Mesothelial cell of epicardium (in vitro differentiated cells): ENCODE measurements at regions not wholly inside any gene's neighbourhood (a gene's known extent, or its start where the extent isn't known, plus 50 kb on each side); places are given as distances from the start of the nearest gene placed in this dataset.

ENCODE experiments used
- DNase-seq, 2 experiments: peaks; one replicate each; pipeline ENCODE4 v3.0.0; 2021; ENCODE audit warnings: low spot score in 2 of 2; ENCODE audit not compliant: unreplicated experiment in 2 of 2
- H3K27ac Mint-ChIP-seq: 2 replicates; pipeline ENCODE4 v1.8.0; 2021; ENCODE audit warnings: mixed read lengths
- H3K27me3 Mint-ChIP-seq: 2 replicates; pipeline ENCODE4 v1.8.0; 2021; ENCODE audit warnings: low read depth, mixed read lengths
- H3K36me3 Mint-ChIP-seq: 2 replicates; pipeline ENCODE4 v1.8.0; 2021; ENCODE audit warnings: mixed read lengths
- H3K4me1 Mint-ChIP-seq: 2 replicates; pipeline ENCODE4 v1.8.0; 2021; ENCODE audit warnings: mixed read lengths
- H3K4me3 Mint-ChIP-seq: 2 replicates; pipeline ENCODE4 v1.8.0; 2021; ENCODE audit warnings: mild to moderate bottlenecking, moderate library complexity, mixed read lengths
- H3K9me3 Mint-ChIP-seq: 2 replicates; pipeline ENCODE4 v1.8.0; 2021; ENCODE audit warnings: mixed read lengths
- TF ChIP-seq, protein P1 (sequence below): fragments of 200-600 bp; sonication (generic); IDR thresholded peaks from one replicate; pipeline ENCODE4 v1.5.0; 2021; ENCODE audit warnings: antibody characterized with exemption; ENCODE audit not compliant: unreplicated experiment

- Mint-ChIP-seq H3K27ac (no peak overlapping the region), H3K27me3 (no peaks in the 10 kb centered on the region), H3K4me3 (no peak overlapping the region), H3K9me3 (no peaks in the 10 kb centered on the region), H3K36me3 (no peaks in the 10 kb centered on the region), H3K4me1 (no peaks in the 10 kb centered on the region)
- TF ChIP-seq, protein P1, sequence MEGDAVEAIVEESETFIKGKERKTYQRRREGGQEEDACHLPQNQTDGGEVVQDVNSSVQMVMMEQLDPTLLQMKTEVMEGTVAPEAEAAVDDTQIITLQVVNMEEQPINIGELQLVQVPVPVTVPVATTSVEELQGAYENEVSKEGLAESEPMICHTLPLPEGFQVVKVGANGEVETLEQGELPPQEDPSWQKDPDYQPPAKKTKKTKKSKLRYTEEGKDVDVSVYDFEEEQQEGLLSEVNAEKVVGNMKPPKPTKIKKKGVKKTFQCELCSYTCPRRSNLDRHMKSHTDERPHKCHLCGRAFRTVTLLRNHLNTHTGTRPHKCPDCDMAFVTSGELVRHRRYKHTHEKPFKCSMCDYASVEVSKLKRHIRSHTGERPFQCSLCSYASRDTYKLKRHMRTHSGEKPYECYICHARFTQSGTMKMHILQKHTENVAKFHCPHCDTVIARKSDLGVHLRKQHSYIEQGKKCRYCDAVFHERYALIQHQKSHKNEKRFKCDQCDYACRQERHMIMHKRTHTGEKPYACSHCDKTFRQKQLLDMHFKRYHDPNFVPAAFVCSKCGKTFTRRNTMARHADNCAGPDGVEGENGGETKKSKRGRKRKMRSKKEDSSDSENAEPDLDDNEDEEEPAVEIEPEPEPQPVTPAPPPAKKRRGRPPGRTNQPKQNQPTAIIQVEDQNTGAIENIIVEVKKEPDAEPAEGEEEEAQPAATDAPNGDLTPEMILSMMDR, result no peak
- DNase-seq, result peak in 1 of 2 experiments; percentile 37
These were observed 410.0 kb downstream of the TCERG1L start for GRCh38 chr10:130901311-130902165.

- no peaks in the 10 kb centered on the region for H3K9me3 Mint-ChIP-seq
- no peak overlapping the region for H3K27ac Mint-ChIP-seq
- H3K36me3 Mint-ChIP-seq, result no peaks in the 10 kb centered on the region
- H3K4me1 Mint-ChIP-seq, result no peaks in the 10 kb centered on the region
- TF ChIP-seq, protein P1, result no peak
- H3K27me3 Mint-ChIP-seq, result peaks cover 3% of the 10 kb centered on the region
- DNase-seq, result no peak
- no peak overlapping the region for H3K4me3 Mint-ChIP-seq
These were observed 409.1 kb downstream of the TCERG1L start for GRCh38 chr10:130902471-130902870.

- no peak overlapping the region for H3K4me3 Mint-ChIP-seq
- no peaks in the 10 kb centered on the region for H3K9me3 Mint-ChIP-seq
- H3K27ac Mint-ChIP-seq, result no peak overlapping the region
- H3K36me3 Mint-ChIP-seq, result no peaks in the 10 kb centered on the region
- peaks cover 3% of the 10 kb centered on the region for H3K27me3 Mint-ChIP-seq
- no peaks in the 10 kb centered on the region for H3K4me1 Mint-ChIP-seq
- TF ChIP-seq, protein P1, result no peak
- DNase-seq, result no peak
These were observed 408.6 kb downstream of the TCERG1L start for GRCh38 chr10:130902929-130903328.

DNA sequence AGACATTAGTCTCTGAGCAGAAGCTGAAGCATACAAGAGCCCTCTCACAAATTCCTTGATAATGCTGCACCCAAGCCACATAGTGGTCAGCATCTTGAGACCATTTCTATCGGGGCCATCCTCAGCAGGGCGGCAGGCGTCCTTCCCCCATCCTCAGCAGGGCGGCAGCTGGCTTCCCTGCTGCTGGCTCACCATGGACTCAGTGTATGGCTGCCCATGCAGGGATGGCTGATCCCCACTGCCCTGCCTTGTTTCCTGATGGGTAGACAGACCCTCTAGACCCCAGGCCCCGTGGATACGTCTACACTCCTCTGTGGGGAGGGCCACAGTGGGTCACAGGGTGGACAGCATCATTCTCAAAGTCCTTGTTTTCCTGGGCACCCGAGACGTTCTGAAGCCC lies 406.8 kb downstream of the TCERG1L start:
- Mint-ChIP-seq H3K4me3 (no peak overlapping the region), H3K4me1 (no peaks in the 10 kb centered on the region), H3K36me3 (no peaks in the 10 kb centered on the region), H3K27ac (no peak overlapping the region), H3K9me3 (peaks cover 2% of the 10 kb centered on the region), H3K27me3 (peaks cover 3% of the 10 kb centered on the region)
- DNase-seq, result no peak
- TF ChIP-seq, protein P1, result no peak

DNA sequence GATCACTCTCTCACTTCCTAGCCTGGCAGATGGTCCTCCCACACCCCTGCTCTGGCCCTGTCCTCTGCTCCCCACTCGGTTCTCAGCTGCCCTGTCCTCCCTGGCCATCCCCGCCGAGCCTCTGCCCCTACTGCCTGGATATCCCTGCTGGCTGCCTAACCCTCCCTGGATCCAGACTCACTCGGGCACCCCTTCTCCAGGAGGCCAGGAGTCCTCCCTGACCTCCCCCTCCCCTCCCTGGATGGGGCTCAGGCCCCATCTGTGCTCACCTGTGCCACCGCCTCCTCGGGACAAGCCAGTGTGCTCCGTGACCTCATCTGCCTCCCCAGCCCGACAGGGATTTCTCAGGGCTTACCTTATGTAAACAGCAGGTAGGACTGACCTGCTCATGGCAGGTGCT lies 406.1 kb downstream of the TCERG1L start:
- Mint-ChIP-seq H3K4me1 (no peaks in the 10 kb centered on the region), H3K27me3 (peaks cover 3% of the 10 kb centered on the region), H3K27ac (no peak overlapping the region), H3K4me3 (no peak overlapping the region), H3K9me3 (peaks cover 8% of the 10 kb centered on the region), H3K36me3 (no peaks in the 10 kb centered on the region)
- TF ChIP-seq, protein P1, result no peak
- DNase-seq, result no peak
